Ascending aorta (tissue), 2 donors: ENCODE measurements at regions not wholly inside any gene's neighbourhood (a gene's known extent, or its start where the extent isn't known, plus 50 kb on each side); places are given as distances from the start of the nearest gene placed in this dataset.

Experiments
- DNase-seq, 2 donors: peaks; one replicate each; pipeline ENCODE4 v3.0.0-alpha.2; 2019; ENCODE audit warnings: low spot score in 2 of 2
- H3K27ac ChIP-seq, 2 donors: fragments of 200-600 bp; sonication (generic); one replicate each; pipeline ENCODE4 v1.5.1; 2016 to 2017; ENCODE audit warnings: mild to moderate bottlenecking in 1 of 2
- H3K27me3 ChIP-seq: fragments of 200-600 bp; sonication (generic); one replicate; pipeline ENCODE4 v1.5.1; 2017
- H3K36me3 ChIP-seq, 2 donors: fragments of 200-600 bp; sonication (generic); one replicate each; pipeline ENCODE4 v1.5.1; 2016
- H3K4me1 ChIP-seq, 2 donors: fragments of 200-600 bp; sonication (generic); one replicate each; pipeline ENCODE4 v1.5.1; 2016 to 2017; ENCODE audit warnings: mild to moderate bottlenecking in 1 of 2
- H3K4me3 ChIP-seq, 2 donors: fragments of 200-600 bp; sonication (generic); one replicate each; pipeline ENCODE4 v1.5.1; 2016 to 2017; ENCODE audit warnings: mild to moderate bottlenecking in 1 of 2
- H3K9me3 ChIP-seq, 2 donors: fragments of 200-600 bp; sonication (generic); one replicate each; pipeline ENCODE4 v1.5.1; 2016
- CTCF ChIP-seq, 3 experiments: fragments of 200-600 bp in 2 of 3; fragments of 450-650 bp in 1 of 3; sonication (generic) in 2 of 3; IDR thresholded peaks; one replicate each; pipeline ENCODE4 v1.5.1; 2016 to 2019; ENCODE audit warnings: antibody characterized with exemption in 3 of 3, mild to moderate bottlenecking in 1 of 3, moderate library complexity in 1 of 3
- intact Hi-C: fragments of 100-400 bp; cut with DNase I; formaldehyde crosslinking; loops from one replicate; pipeline ENCODE4 v1.15.1; 2023

- Histone ChIP-seq H3K27me3 (no peaks in the 10 kb centered on the region), H3K4me1 (no peaks in the 10 kb centered on the region), H3K4me3 (no peak overlapping the region), H3K27ac (no peak overlapping the region), H3K36me3 (no peaks in the 10 kb centered on the region), H3K9me3 (no peaks in the 10 kb centered on the region)
- intact Hi-C loops = no loop called here
- DNase-seq = no peak
- TF ChIP-seq CTCF (IDR thresholded peaks at IDR 0.05) = no peak
These were observed 194.2 kb upstream of the B3GAT1 start for GRCh38 chr11:134606251-134606650.

DNA sequence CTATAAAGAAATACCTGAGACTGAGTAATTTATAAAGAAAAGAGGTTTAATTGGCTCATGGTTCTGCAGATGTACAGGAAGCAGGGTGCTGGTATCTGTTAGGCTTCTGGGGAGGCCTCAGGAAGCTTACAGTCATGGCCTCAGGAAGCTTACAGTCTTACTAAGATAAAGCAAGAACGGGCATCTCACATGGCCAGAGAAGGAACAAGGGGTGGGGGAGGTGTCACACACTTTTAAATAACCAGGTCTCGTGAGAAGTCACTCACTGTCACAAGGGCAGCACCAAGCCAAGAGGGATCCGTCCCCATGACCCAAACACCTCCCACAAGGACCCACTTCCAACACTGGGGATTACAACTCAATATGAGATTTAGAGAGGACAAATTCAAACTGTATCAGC is 192.8 kb upstream of the B3GAT1 start:
- DNase-seq = no peak
- intact Hi-C loops = no loop called here
- Histone ChIP-seq H3K27ac (no peak overlapping the region), H3K4me1 (no peaks in the 10 kb centered on the region), H3K4me3 (no peak overlapping the region), H3K9me3 (no peaks in the 10 kb centered on the region), H3K27me3 (no peaks in the 10 kb centered on the region), H3K36me3 (no peaks in the 10 kb centered on the region)
- TF ChIP-seq CTCF (IDR thresholded peaks at IDR 0.05) = no peak

GRCh38 chr11:134599299-134599771 is 187.3 kb upstream of the B3GAT1 start:
- DNase-seq = no peak
- intact Hi-C loops = no loop called here
- Histone ChIP-seq H3K4me1 (no peaks in the 10 kb centered on the region), H3K9me3 (no peaks in the 10 kb centered on the region), H3K4me3 (no peak overlapping the region), H3K27ac (no peak overlapping the region), H3K27me3 (no peaks in the 10 kb centered on the region), H3K36me3 (no peaks in the 10 kb centered on the region)
- TF ChIP-seq CTCF (IDR thresholded peaks at IDR 0.05) = no peak

DNA sequence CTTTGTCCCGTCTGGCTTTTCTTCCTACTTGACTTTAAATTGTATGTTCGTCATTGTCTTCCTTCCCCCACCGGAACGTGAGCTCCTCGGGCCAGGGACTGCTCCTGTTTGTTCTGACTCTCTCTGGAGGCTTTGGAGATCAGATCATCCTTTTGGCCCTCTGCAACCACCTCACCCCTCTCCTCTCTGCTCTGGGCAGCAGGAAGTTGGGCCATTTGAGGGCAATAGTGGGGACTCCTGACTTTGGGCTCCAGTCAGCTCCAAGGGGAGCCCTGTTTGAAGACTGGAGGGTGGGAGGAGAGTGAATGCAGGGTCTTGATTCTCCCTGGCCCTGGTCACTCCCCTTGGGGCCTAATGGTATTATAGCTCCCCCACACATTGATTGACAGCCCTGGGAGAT is 186.3 kb upstream of the B3GAT1 start:
- no peak for TF ChIP-seq CTCF (IDR thresholded peaks at IDR 0.05)
- H3K27me3 ChIP-seq = no peaks in the 10 kb centered on the region
- H3K36me3 ChIP-seq = no peaks in the 10 kb centered on the region
- H3K4me3 ChIP-seq = no peak overlapping the region
- no peaks in the 10 kb centered on the region for H3K4me1 ChIP-seq
- intact Hi-C loops = no loop called here
- no peaks in the 10 kb centered on the region for H3K9me3 ChIP-seq
- no peak overlapping the region for H3K27ac ChIP-seq
- DNase-seq = no peak

DNA sequence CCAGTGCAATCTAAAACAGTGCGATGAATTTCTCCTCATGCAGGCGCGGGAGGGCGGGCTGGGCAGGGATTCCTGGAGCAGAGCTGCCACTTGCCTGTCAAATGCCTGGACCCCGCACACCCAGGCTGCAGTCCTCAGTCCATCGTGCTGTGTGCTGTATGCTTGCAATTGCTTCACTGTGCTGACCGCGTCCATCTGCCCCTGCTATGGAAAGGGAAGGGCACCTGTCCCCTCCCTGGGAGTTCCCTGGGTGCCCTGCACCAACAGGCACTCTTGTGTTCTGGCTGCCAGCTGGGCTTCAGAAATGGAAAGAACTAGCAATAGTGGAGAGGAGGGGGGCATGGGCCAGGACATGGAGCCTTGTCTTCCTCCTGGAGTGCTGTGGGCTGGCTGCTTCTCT is 185.4 kb upstream of the B3GAT1 start:
- no peaks in the 10 kb centered on the region for H3K36me3 ChIP-seq
- H3K9me3 ChIP-seq = no peaks in the 10 kb centered on the region
- H3K4me1 ChIP-seq = no peaks in the 10 kb centered on the region
- intact Hi-C loops = no loop called here
- no peak overlapping the region for H3K4me3 ChIP-seq
- TF ChIP-seq CTCF (IDR thresholded peaks at IDR 0.05) = no peak
- no peak overlapping the region for H3K27ac ChIP-seq
- no peaks in the 10 kb centered on the region for H3K27me3 ChIP-seq
- no peak for DNase-seq

- H3K9me3 ChIP-seq = no peaks in the 10 kb centered on the region
- H3K27me3 ChIP-seq = no peaks in the 10 kb centered on the region
- intact Hi-C loops = no loop called here
- no peak for DNase-seq
- H3K4me3 ChIP-seq = no peak overlapping the region
- no peaks in the 10 kb centered on the region for H3K4me1 ChIP-seq
- H3K27ac ChIP-seq = no peak overlapping the region
- no peak for TF ChIP-seq CTCF (IDR thresholded peaks at IDR 0.05)
- H3K36me3 ChIP-seq = no peaks in the 10 kb centered on the region
These were observed 184.4 kb upstream of the B3GAT1 start for GRCh38 chr11:134596404-134596803.
